MM.1S (cell line): ENCODE measurements at regions not wholly inside any gene's neighbourhood (a gene's known extent, or its start where the extent isn't known, plus 50 kb on each side); places are given as distances from the start of the nearest gene placed in this dataset.

Source experiments
- DNase-seq: peaks from one replicate; pipeline ENCODE4 v3.0.0-alpha.2; 2015
- H2AFZ ChIP-seq: fragments of 300-600 bp; sonication (generic); 2 replicates; pipeline ENCODE4 v1.6.0; 2016; ENCODE audit warnings: antibody characterized with exemption, low read length
- H3F3A ChIP-seq: fragments of 300-600 bp; sonication (generic); 2 replicates; pipeline ENCODE4 v1.6.1; 2016; ENCODE audit warnings: mild to moderate bottlenecking, antibody characterized with exemption, low read length, moderate library complexity, mixed read lengths; ENCODE audit not compliant: insufficient read depth
- H3K27ac ChIP-seq: fragments of 300-600 bp; sonication (generic); 2 replicates; pipeline ENCODE4 v1.5.1; 2016; ENCODE audit warnings: mild to moderate bottlenecking, low read length
- H3K27me3 ChIP-seq: fragments of 300-600 bp; sonication (generic); replicated peaks from 2 replicates; pipeline ENCODE4 v1.6.0; 2016; ENCODE audit warnings: low read length; ENCODE audit not compliant: insufficient read depth
- H3K36me3 ChIP-seq: fragments of 300-600 bp; sonication (generic); replicated peaks from 2 replicates; pipeline ENCODE4 v1.6.1; 2016; ENCODE audit warnings: mild to moderate bottlenecking, low read length, mixed read lengths; ENCODE audit not compliant: insufficient read depth
- H3K4me1 ChIP-seq: fragments of 300-600 bp; sonication (generic); 2 replicates; pipeline ENCODE4 v1.6.1; 2016; ENCODE audit warnings: low read length, mixed read lengths
- H3K4me2 ChIP-seq: fragments of 300-600 bp; sonication (generic); 2 replicates; pipeline ENCODE4 v1.6.0; 2016; ENCODE audit warnings: low read depth, low read length
- H3K4me3 ChIP-seq: fragments of 300-600 bp; sonication (generic); 2 replicates; pipeline ENCODE4 v1.5.1; 2016; ENCODE audit warnings: low read length, mixed read lengths
- H3K79me2 ChIP-seq: fragments of 300-600 bp; sonication (generic); 2 replicates; pipeline ENCODE4 v1.6.1; 2016; ENCODE audit warnings: mixed run types, low read length, mixed read lengths
- H3K9ac ChIP-seq: fragments of 300-600 bp; sonication (generic); 2 replicates; pipeline ENCODE4 v1.6.1; 2016; ENCODE audit warnings: low read length, mixed read lengths
- H3K9me2 ChIP-seq: fragments of 300-600 bp; sonication (generic); replicated peaks from 2 replicates; pipeline ENCODE4 v1.6.1; 2016; ENCODE audit warnings: mild to moderate bottlenecking, low read length, mixed read lengths; ENCODE audit not compliant: insufficient read depth
- H3K9me3 ChIP-seq: fragments of 300-600 bp; sonication (generic); replicated peaks from 2 replicates; pipeline ENCODE4 v1.6.1; 2016; ENCODE audit warnings: mild to moderate bottlenecking, low read length, mixed read lengths; ENCODE audit not compliant: insufficient read depth
- H4K20me1 ChIP-seq: fragments of 300-600 bp; sonication (generic); 2 replicates; pipeline ENCODE4 v1.6.1; 2016; ENCODE audit warnings: mild to moderate bottlenecking, low read length, moderate library complexity, mixed read lengths; ENCODE audit not compliant: insufficient read depth
- EZH2 ChIP-seq: fragments of 300-600 bp; sonication (generic); optimal IDR thresholded peaks from 2 replicates; pipeline ENCODE3; 2017; ENCODE audit warnings: low read depth, mild to moderate bottlenecking, antibody characterized with exemption, low read length, mixed read lengths
- EZH2phosphoT487 ChIP-seq: fragments of 300-600 bp; sonication (generic); IDR thresholded peaks from 2 replicates; pipeline ENCODE4 v1.6.1; 2018; ENCODE audit warnings: antibody characterized with exemption, low read length
- TF ChIP-seq, protein P1 (sequence below): fragments of 300-600 bp; sonication (generic); IDR thresholded peaks from 2 replicates; pipeline ENCODE4 v1.5.1; 2016; ENCODE audit warnings: antibody characterized with exemption, low read length, mixed read lengths

DNA sequence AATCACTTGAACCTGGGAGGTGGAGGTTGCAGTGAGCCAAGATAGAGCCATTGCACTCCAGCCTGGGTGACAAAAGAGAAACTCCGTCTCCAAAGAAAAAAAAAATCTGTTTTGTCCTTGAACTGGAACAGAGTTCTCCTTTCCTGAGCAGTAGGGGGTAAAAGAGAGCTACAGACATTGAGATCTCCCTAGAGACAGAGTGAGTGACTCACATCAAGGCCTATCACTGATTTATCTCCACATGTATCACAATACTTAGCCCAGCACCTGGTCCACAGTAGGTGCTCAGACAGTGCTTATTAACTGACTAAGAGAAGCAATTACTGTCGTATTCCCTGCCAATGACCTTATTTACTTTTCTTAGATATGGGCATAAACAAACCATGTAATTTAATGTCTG, 354.1 kb upstream of the C1orf87 start:
- no peak overlapping the region for H3K27ac ChIP-seq
- H3K79me2 ChIP-seq = no peaks in the 10 kb centered on the region
- no peaks in the 10 kb centered on the region for H3K9me2 ChIP-seq
- H2AFZ ChIP-seq = no peak overlapping the region
- no peaks in the 10 kb centered on the region for H4K20me1 ChIP-seq
- DNase-seq = no peak
- no peaks in the 10 kb centered on the region for H3K27me3 ChIP-seq
- no peaks in the 10 kb centered on the region for H3K36me3 ChIP-seq
- no peaks in the 10 kb centered on the region for H3K4me1 ChIP-seq
- H3K4me3 ChIP-seq = no peak overlapping the region
- H3F3A ChIP-seq = no peaks in the 10 kb centered on the region
- no peak overlapping the region for H3K4me2 ChIP-seq
- H3K9me3 ChIP-seq = no peaks in the 10 kb centered on the region
- H3K9ac ChIP-seq = no peak overlapping the region
- TF ChIP-seq EZH2 (no peak), EZH2phosphoT487 (no peak)
- TF ChIP-seq, protein P1, sequence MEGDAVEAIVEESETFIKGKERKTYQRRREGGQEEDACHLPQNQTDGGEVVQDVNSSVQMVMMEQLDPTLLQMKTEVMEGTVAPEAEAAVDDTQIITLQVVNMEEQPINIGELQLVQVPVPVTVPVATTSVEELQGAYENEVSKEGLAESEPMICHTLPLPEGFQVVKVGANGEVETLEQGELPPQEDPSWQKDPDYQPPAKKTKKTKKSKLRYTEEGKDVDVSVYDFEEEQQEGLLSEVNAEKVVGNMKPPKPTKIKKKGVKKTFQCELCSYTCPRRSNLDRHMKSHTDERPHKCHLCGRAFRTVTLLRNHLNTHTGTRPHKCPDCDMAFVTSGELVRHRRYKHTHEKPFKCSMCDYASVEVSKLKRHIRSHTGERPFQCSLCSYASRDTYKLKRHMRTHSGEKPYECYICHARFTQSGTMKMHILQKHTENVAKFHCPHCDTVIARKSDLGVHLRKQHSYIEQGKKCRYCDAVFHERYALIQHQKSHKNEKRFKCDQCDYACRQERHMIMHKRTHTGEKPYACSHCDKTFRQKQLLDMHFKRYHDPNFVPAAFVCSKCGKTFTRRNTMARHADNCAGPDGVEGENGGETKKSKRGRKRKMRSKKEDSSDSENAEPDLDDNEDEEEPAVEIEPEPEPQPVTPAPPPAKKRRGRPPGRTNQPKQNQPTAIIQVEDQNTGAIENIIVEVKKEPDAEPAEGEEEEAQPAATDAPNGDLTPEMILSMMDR = no peak

DNA sequence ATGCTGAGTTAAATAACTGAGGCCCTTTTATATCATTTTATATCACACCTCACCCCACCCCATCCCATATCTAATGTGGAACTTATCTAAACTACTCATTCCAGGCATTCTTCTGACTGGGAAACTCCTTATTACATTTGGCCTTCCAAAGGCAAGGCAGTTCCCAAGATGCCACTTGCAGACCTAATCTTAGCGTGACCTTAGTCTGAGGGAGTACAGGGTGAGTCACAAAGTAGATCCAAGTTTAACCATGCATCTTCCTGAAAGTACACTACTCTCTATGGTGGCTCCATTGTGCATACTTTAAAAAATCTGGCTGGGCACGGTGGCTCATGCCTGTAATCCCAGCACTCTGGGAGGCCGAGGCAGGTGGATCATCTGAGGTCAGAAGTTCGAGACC, 353.6 kb upstream of the C1orf87 start:
- Histone ChIP-seq H3K4me3 (no peak overlapping the region), H3K4me1 (no peaks in the 10 kb centered on the region), H4K20me1 (no peaks in the 10 kb centered on the region), H3K79me2 (no peaks in the 10 kb centered on the region), H3F3A (no peaks in the 10 kb centered on the region), H3K36me3 (no peaks in the 10 kb centered on the region), H3K27me3 (no peaks in the 10 kb centered on the region), H3K4me2 (no peak overlapping the region), H3K9ac (no peak overlapping the region), H3K9me3 (no peaks in the 10 kb centered on the region), H2AFZ (no peak overlapping the region), H3K9me2 (no peaks in the 10 kb centered on the region), H3K27ac (no peak overlapping the region)
- no peak for DNase-seq
- TF ChIP-seq EZH2 (no peak), EZH2phosphoT487 (no peak)
- TF ChIP-seq, protein P1 = no peak

GRCh38 chr1:60425528-60425927, 352.0 kb upstream of the C1orf87 start:
- H3F3A ChIP-seq = no peaks in the 10 kb centered on the region
- no peak for DNase-seq
- no peak overlapping the region for H3K9ac ChIP-seq

More at GRCh38 chr1:60425528-60425927, 352.0 kb upstream of the C1orf87 start:
- no peaks in the 10 kb centered on the region for H3K4me1 ChIP-seq
- no peak overlapping the region for H3K27ac ChIP-seq
- no peak overlapping the region for H2AFZ ChIP-seq
- H3K36me3 ChIP-seq = no peaks in the 10 kb centered on the region
- H3K4me3 ChIP-seq = no peak overlapping the region
- no peaks in the 10 kb centered on the region for H3K27me3 ChIP-seq
- no peaks in the 10 kb centered on the region for H4K20me1 ChIP-seq
- H3K9me3 ChIP-seq = no peaks in the 10 kb centered on the region
- H3K79me2 ChIP-seq = no peaks in the 10 kb centered on the region
- no peak overlapping the region for H3K4me2 ChIP-seq
- no peaks in the 10 kb centered on the region for H3K9me2 ChIP-seq
- no peak for TF ChIP-seq EZH2phosphoT487
- TF ChIP-seq, protein P1 = peak; percentile 21; the same call in 1 of the 2 replicates
